Stimulated activated CD8-positive, alpha-beta memory T cell treated with anti-CD3 and anti-CD28 coated beads, Interleukin-2, amount 100 ng/mL, for 48 hours (primary cell): ENCODE measurements at regions not wholly inside any gene's neighbourhood (a gene's known extent, or its start where the extent isn't known, plus 50 kb on each side); places are given as distances from the start of the nearest gene placed in this dataset.
"Not testable (repeated sequence)": the region's sequence is repeated elsewhere in the genome, so short reads cannot be mapped to it uniquely, and the experiment has no call there.

ENCODE experiments used
- DNase-seq, 2 donors: peaks; one replicate each; pipeline ENCODE4 v3.0.0-alpha.2; 2020; ENCODE audit warnings: low read depth in 2 of 2

GRCh38 chr6:104509355-104509754, 350.4 kb downstream of the HACE1 start:
- no peak for DNase-seq

DNA sequence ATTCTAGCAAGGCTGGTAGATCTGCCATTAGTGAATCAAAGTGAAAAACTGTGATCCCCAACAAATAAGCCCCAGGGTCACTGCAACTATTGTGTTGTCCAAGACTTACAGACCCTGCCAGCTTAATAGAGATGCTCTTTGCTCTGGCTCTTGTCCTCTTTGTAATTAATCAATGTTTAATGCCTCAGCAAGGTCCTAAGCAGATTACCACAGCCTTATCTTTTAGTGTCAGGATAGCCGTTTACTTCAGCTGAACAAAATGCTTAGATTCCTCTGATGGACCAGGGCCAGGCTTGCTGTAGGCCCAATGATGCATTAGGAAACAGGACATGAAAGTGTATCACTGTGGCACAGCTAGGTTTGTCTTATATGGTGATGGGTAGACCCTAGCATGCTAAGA, 353.3 kb downstream of the HACE1 start:
- DNase-seq: no peak

GRCh38 chr6:104505838-104506237, 353.9 kb downstream of the HACE1 start:
- DNase-seq: no peak

DNA sequence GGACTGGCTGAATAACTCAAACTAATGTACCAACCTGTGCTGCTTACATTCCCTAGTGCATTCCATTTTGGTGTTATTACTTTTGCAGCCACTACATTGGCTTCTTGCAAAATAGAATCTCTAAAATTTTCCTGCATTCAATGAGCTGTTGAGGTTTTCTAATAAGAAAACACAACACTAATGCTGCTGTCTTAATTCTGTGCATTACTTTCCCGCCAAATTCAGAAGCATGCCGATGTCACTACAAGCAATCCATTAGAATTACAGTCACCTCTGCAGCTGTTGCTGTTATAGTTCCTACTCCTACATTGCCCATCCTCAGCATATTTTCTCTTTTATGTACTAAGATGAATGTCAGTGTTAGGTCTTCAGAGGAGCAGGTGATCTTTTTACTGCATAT, 359.5 kb downstream of the HACE1 start:
- DNase-seq: no peak

DNA sequence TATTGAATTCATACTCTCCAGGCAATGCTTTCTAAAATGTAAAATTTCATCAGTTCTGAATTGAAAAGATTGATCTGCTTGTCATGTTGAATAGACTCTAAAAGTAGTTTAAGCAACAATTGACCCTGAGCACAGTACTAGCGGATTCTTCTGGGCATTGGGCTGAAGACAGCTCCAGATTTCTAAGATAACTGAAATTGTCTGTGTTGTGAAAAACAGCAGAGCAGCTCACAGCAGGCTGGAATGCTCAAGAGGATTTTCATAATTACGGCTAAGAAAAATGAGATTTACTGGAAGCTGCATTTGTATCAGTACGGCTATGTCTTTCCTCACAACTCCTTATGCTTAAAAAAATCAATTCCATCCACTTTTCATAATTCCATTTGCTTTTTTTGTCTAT, 373.7 kb downstream of the HACE1 start:
- DNase-seq: no peak

DNA sequence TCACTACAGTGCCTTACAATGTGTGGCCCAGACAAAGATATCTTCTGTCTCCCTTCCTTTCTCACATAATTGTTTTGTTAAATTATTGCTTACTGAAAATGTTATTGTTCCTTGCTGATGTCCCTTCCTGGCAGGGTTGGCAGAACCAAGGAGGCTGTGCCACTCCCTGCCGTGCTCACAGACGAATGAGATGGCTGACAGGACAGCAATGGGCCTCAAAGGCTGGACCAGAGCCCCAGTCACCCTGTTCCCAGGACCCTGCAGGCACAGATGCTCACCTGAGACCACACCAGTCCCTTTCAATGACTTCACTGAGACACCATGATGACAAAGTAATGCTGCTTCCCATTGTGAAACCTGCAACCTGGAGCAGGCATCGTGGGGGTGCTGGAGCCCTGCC, 375.1 kb downstream of the HACE1 start:
- no peak for DNase-seq

DNA sequence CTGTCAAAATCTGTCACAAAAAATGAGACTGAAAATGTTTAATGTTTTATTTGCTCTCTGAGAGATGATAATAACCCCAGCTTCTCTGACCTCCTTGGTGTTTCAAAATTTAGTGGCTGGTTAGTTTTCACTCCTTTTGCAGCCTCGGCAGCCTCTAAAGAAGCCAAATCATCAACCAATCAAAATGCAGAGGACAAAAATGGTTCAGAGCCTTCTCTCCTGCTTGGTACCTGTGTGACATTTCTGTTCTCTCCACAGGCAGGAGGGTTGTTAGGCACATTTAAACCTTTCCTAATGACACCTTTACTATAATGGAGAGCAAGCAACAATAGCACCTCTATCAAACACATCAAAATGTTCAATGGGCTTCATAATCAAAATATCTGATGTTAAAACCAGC, 375.5 kb downstream of the HACE1 start:
- no peak for DNase-seq

GRCh38 chr6:104483225-104483834, 376.4 kb downstream of the HACE1 start:
- no peak for DNase-seq

GRCh38 chr6:104477569-104477968, 382.1 kb downstream of the HACE1 start:
- DNase-seq: no peak

DNA sequence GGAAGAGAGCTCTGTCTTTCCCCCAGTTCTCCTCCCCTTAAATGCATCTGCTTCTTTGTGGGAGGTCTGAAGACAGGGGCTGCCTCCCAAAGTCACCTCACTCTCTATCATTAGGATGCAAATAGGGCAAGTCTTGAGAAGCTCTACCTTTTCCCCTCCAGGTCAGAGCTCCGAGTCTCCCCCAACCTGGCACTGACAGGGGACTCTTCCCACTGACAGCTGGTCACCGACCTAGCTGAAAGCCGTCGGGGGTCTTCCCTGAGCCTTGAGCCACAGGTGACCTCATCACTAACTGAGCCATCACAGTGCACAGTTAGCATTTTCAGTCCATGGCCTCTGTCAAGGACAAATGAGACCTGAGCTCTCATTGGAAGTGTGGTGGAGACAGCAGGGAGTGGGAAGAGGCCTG, 386.7 kb downstream of the HACE1 start:
- no peak for DNase-seq

DNA sequence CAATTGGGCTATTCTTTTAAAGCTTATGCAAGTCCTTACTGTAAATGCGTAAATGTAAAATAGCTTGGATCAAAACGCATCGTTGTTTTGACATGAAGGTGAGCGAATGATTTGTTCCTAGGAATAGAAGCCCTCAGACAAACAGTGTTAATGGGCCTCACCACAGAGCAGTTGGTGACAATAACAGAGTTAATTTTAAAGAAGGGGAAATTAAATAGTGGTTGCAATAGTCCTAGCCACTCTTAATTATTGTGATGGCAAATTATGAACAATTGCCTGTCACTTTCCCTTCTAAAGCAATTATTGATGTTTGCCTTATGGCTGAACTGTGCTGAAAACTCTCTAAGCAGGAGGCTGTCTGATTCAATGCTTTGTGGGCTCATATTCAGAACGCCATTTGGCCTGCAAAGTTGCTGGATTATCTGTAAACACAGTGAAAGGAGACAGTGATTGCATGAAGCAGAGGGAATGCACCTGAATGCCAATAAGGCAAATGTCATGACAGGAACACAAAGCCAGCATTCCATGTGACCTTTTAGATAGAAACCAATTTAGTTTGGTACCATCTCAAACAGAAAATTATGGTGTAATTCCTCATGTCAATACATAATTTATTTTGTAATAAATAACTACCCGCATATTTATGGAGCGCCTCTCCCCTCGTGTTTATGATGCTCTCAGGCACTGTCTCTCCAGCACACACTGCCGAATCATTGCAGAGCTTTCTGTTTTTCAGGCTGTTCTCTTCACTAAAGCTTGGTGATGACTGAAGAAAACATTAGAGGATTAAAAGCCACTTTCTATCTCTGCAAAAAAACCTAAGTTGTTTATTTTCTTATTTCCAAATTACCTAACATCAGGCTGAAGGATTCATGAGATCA, 387.5 kb downstream of the HACE1 start:
- no peak for DNase-seq

GRCh38 chr6:104466306-104466705, 393.4 kb downstream of the HACE1 start:
- DNase-seq: no peak

GRCh38 chr6:104462811-104463599, 396.7 kb downstream of the HACE1 start:
- DNase-seq: no peak

DNA sequence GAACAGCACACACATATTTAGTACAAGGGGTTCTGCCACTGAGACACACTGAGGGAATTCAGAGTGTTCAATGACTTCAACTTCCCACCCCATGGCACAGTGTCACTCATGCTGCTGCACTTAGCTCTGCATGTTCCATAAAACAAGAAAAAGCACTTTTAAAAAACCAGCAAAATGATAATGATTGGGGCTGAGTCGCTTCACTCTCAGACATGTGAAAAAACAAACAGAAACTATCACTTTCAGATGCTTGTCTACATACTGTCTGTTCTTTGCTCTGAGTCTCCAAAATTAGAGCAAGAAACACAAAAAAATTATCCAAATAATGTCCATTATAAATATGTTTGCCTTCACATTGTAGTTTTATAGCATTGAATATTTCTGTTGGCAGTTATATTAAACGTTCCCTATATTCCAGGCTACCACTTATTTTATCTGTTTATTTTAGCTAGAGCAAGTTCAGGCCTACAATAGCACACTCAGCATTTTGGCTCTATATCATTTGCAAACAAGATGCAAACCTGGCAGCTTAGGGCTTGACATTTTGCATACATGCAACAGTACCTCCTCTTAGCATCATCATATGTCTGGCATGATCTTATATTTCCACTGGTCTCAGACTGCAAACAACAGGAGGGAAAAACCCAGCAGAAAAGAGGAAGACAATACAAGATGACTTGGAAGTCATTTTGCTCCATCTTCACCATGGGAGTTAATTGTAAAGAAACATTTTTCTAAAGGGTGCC, 398.8 kb downstream of the HACE1 start:
- DNase-seq: no peak

DNA sequence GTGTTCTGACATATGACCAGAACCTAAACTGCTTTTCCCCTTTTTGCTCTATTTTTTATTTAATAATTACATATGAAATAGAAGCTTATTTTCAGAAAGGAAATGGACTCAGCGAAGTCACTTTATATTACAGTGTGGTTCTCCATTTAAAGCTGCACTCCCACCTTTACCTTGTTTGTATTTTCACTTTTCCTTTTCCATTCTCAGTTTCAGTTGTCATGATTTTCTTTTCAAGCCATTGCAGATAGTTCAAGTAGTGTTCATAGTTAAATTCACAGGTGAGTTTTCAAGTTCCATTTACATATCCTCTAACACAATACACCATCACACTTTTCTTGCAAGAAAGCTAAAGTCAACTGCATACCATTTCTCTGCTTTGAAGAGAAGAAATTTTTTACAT, 400.2 kb downstream of the HACE1 start:
- no peak for DNase-seq

DNA sequence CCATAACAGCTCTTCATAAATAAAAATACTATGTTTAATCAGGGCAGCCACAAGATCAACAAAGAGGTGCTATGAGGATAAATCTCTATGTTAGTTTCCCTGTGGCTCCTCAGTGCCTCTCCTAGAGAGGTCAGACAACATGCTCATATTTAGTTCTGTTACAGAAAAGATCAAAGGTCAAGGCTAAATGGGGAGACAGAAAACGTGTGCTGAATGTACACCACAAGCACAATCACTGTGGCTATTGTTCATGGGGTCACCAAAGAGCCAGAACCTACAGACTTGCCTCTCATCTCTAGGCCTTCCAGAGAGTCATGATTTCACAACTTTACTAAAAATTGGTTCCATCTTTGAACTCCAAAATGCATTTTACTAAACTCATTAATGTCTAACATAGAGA, 409.8 kb downstream of the HACE1 start:
- no peak for DNase-seq

GRCh38 chr6:104446101-104447080, 413.3 kb downstream of the HACE1 start:
- not testable (repeated sequence) for DNase-seq

GRCh38 chr6:104434519-104434918, 425.2 kb downstream of the HACE1 start:
- DNase-seq: no peak

DNA sequence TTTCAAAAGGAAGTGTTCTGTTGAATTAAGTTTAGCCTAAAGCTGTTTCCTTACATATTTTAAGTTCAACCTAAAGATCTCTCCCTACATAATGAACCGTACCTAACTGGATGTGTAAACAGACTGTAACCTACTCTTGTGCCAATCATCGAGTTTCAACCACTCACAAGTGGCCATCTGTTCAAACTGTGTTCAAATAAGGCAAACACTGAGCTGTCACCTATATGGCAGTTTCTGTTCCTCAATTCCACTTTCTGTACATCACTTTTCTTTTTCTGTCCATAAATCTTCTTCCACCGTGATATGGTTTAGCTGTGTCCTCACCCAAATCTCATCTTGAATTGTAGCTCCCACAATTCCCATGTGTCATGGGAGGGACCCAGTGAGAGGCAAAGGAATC, 428.6 kb downstream of the HACE1 start:
- no peak for DNase-seq

DNA sequence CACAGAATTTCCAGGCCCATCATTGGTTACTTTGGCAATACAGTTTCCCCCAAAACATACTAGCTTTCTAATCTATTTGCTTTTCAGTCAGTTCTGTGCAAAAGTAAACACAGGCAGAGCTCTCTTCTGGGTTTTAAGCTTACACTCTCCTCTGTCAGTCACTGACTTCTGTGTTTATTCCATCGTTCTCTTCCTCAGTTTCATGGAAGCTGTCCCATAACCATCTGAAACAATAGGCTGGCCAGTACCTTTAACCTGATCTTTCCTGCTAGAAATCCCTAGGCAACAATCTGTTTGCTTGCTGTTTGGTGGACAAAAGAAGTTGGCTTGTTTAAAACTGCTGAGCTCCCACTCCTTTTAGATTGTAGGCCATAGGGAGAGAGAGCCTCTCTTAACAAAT, 431.5 kb downstream of the HACE1 start:
- no peak for DNase-seq

GRCh38 chr6:104423691-104424090, 436.0 kb downstream of the HACE1 start:
- DNase-seq: no peak
